GM20000 (cell line): ENCODE measurements at regions not wholly inside any gene's neighbourhood (a gene's known extent, or its start where the extent isn't known, plus 50 kb on each side); places are given as distances from the start of the nearest gene placed in this dataset.

Experiments used
- DNase-seq: peaks from one replicate; pipeline ENCODE4 v3.0.0; 2012; ENCODE audit warnings: low spot score
- CTCF ChIP-seq: IDR thresholded peaks from 2 replicates; pipeline ENCODE4 v1.5.1; 2012; ENCODE audit warnings: mild to moderate bottlenecking, control low read depth; ENCODE audit errors: extremely low read depth, missing control alignments

GRCh38 chr12:46459861-46460545, 87.4 kb upstream of the SLC38A2 start:
- TF ChIP-seq CTCF: no peak
- DNase-seq: no peak

GRCh38 chr12:46459111-46459510, 86.5 kb upstream of the SLC38A2 start:
- no peak for TF ChIP-seq CTCF
- no peak for DNase-seq

GRCh38 chr12:46458500-46459102, 86.0 kb upstream of the SLC38A2 start:
- no peak for DNase-seq
- no peak for TF ChIP-seq CTCF

- TF ChIP-seq CTCF: no peak
- no peak for DNase-seq
Measured at GRCh38 chr12:46457958-46458357, 85.4 kb upstream of the SLC38A2 start.

- no peak for TF ChIP-seq CTCF
- DNase-seq: no peak
Measured at GRCh38 chr12:46456356-46457334, 84.1 kb upstream of the SLC38A2 start.

- no peak for TF ChIP-seq CTCF
- DNase-seq: no peak
Measured at GRCh38 chr12:46455648-46456352, 83.2 kb upstream of the SLC38A2 start.
